Fibroblast of the conjunctiva (primary cell): ENCODE measurements at regions not wholly inside any gene's neighbourhood (a gene's known extent, or its start where the extent isn't known, plus 50 kb on each side); places are given as distances from the start of the nearest gene placed in this dataset.
A peak's percentile ranks its signal among the peaks of the same experiment; 100 is the strongest.
"Not testable (repeated sequence)": the region's sequence is repeated elsewhere in the genome, so short reads cannot be mapped to it uniquely, and the experiment has no call there.

ENCODE experiments used
- DNase-seq: peaks from one replicate; pipeline ENCODE4 v3.0.0-alpha.2; 2010; ENCODE audit warnings: low read depth

DNA sequence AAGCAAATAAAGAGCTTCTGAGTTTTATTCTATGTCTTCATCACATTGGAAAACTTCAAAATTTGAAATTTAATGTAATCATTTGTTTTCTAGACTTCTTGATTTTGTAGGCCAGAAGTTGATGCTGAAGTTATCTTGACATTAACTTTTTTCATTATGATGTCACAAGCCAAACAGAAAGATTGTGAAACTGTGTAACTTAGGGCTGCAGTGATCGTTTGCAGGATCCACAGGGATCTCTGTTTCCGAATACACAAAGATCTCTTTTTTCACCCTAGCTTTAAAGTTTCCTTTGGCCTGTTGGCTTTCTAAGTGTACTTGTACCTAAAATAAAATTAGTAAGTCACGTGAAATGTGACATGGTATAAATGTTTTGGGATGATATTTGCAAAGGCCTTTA is 594.9 kb upstream of the CDH2 start:
- no peak for DNase-seq

DNA sequence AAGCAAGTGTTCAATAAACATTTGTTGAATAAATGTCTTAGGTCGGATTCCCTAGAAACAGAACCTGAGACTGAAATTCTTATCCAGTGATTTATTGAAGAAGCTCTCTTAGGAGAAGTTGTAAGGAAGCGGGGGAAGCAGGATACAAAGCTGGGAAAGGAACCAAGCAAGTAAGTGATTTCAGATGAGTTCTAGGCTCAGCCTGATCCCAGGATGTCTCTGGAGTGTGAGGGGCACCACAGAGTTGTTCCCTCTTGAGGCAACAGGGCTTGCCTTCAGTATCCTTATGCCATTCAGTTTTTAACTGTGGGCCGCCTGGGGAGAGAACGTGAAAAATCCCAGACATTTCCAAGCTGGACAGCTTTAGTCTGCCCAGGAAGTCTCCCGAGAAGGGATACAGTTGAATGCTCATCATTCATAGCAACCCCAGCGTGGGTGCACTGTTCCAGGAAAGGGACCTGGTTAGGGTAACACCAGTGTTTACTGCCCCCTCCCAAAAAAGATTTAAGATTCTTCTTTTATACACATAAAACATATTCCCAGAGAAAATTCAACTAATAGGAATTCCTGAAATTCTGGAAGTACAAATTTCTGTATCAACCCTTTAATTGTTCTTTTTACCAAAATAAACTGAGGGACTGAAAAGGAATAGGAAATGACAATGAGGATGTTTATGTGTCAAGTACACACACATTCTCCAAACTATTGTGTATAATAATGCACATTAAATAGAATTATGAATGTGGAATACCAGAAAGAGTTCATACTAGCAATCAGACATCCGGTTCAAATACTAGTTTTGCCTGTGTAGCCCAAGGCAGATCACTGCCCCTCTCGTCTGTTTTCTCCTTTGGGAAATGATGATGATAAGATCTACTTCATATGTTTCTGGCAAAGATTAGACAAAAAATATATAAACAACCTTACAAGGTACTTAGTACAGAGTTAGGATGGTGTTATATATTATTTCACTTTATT is 592.1 kb upstream of the CDH2 start:
- DNase-seq: no peak

DNA sequence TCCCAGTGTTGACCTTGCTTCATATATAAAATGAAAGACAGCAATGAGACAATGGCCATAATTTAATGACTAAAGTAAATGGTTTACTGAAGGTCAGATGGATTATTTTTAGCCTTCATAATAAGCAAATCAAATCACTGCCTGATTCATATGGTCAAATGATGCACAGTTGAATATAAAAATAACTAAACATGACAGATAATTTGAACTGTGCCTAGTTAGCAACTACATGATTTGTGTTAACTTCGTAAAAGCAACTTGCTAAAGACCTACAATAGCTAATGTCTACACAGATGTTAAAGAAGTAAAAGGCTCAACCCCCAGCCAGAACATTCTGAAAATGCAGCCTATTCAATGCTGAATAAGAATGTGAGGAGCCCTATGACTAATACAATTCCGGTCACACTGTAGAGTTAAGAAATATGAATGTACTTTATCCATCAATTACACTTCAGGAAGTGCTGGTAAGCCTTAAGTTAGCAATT is 590.8 kb upstream of the CDH2 start:
- DNase-seq: no peak

DNA sequence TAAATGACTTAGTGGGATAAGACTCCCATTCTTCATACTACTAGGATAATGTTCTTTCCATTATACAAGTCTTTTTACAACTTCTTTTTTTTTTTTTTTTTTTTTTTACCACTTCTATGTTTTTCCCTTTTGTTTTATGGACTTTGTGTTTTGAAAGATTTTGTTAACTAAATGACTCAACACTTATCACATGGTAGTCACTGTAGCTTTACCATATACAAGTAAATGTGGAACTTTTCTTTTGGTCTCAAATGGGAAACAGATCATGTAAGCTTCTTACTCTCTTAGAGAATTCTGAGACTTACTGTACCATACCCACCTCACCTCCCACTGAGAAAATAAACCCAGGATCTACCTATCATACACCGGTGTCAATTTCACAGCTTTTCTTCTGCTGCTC is 590.3 kb upstream of the CDH2 start:
- DNase-seq: no peak

DNA sequence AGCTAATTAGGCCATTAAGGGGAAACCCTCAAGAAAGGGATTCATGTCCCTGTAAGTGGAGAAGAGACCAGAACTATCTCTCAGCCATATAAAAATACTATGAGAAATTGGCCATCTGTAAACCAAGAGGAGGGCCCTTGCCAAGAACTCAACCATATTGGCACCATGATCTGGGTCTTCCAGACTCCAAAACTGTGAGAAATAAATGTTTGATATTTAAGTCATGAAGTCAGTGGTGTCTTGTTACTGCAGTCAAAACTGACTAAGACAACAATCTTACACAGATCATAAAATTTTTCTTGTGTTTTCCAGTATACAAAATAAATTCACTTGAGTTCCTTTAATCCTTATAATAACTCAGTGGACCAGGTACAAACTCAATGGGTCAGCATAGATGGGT is 589.8 kb upstream of the CDH2 start:
- no peak for DNase-seq

DNA sequence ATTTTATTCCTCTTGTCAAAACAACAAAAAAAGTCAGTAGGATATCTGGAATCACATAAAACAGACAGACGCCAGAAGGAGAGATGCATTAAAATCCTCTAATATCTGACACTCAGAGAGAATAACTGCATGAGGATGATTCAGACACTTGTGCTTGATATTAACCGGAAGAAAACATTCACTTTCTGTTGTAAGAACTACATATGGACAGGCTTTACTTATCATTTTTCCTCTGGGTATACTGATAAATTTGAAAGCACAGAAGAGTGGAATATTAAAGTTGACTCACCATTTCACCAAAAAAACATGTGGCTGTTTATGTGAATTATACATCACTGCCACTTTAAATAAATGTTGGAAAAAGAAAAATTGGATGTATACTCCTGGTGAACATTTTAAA is 589.1 kb upstream of the CDH2 start:
- no peak for DNase-seq

DNA sequence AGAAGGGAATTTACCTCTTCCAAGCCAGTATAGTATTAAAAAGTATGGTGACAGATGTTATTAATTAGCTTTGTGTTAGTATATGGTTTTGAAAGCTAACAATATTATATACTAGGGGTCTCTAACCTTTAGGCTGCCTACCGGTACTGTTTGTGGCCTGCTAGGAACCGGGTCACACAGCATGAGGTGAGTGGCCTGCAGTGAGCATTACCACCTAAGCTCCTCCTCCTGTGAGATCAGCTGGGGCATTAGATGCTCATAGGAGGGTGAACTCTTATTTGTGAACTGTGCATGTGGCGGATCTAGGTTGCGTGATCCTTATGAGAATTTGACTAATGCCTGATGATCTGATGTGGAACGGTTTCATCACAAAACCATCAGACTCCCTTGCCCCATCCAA is 583.4 kb upstream of the CDH2 start:
- DNase-seq: no peak

DNA sequence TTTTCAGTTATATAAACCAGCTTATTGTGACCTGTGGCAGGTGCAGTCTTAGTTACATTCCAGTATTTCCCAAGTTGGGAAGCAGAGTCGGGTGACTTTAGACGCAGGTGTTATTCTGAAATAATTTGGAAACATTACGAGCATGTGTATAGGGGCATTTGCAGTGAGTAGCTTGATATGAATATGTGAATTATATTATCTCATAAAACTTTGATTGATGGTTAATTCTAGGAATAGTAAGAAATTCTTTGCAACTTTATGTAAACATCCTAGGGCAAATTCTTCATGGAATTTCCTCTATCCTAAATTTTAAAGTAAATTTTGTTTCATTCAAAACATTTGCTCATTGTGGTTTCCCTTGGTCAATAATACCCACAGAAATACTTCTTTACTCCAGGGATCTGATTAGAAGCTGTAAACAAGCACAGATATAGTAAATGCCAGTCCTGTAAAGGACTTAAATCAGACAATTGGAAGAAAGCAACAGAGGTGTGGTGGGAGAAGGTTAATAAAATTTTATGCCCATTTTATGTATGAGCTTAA is 580.6 kb upstream of the CDH2 start:
- DNase-seq: no peak

DNA sequence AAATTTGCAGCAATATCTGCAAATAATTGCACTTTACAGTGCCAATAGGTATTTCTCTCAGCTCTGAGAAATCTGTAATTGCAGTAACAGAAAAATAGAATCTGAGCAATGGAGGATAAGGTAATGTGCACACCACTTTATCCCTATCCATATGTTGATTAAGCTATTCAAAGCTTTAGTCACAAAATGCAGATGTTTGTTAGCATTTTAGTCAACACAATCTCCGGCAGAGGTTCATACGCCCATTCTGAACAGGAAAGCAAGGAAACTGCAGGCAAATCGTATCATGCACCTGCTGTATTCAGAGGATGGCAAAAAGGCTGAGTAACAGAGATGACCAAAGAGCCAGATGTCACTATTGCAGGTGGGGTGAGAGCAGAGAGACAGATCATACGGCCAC is 566.2 kb upstream of the CDH2 start:
- no peak for DNase-seq

DNA sequence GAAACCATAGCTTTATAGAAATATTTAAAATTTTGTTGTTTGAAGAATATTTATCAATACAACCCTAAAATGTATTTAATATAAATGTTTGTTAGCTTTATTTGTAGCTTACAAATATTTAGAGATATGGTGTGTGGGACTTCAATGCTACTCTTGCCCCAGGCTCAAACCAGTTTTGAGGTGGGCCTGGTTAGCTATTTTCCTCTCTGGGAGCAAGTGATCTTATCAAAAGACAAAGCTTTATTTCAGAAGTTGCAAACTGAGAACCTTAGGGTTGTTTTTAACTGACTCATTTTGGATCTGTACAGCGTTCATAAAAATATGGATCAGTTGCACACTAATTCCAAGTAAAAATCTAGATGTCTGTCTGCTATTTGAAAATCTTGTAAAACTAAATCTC is 563.6 kb upstream of the CDH2 start:
- no peak for DNase-seq

DNA sequence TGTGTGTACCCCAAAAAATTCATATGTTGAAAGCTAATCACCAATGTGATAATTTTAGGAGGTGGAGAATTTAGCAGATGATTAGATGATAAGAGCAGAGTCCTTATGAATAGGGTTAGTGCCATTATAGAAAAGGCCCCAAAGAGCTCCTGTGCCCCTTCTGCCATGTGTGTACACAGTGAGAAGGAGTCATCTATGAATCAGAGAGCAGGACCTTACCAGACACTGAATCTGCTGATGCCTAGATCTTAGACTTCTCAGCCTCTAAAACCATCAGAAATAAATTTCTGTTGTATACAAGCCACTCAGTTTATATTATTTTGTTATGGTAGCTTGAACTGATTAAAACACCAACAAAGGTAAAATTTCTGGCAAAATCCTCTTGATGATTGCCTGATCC is 560.0 kb upstream of the CDH2 start:
- no peak for DNase-seq

DNA sequence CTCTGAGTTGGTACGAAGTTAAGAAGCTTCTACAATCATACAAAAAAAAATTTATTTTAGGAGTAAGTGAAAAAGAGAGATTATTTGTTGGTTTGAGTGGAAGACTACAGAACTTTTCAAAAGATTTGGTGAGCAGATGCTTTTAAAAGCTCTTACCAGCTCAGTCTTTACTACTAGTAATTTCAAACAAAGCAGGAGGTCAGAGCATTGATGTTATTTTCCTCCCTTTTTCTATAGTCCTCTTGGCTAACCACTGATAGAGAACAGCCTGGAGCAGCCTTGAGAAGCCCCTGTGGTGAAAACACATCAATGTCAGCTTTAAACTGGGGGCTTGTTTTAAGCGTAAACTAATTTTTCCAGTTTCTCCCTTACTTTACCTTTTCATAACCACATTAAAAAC is 559.3 kb upstream of the CDH2 start:
- no peak for DNase-seq

DNA sequence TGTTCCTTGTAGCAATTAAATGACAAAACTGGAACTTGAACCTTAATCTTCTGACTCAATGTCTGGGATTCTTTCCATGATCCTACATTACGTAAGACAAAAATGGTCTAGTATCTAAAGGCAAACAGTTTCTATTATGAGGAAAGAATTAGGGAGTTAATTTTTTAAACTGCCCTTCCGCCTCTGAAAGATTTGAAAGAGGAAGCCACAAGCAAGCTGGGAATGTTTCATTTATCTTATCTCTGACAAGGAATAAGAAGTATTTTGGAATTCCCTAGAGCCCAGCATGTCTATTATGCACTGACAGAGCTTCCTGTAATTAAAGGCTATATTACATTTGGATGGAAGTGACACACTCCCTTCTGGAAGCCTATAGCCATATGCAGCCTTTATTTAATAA is 558.8 kb upstream of the CDH2 start:
- peak; percentile 14 for DNase-seq

DNA sequence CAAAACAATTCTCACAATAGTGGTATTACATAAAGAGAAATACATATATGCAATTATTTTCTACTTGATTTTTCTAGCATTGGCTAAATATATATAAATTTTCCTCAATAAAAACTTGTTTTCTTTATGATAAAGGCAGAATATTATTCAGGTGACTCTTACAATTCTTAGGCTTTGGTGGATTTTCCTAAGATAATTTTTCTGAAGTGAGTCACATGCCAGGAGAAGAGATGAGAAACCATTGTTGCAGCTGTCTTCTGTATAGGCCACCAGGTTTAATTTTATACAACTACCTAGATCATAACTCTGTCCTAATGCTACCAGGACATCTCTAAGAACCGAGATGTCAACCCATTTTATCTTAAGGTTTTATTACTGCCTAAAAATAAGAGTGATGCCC is 552.4 kb upstream of the CDH2 start:
- DNase-seq: no peak

DNA sequence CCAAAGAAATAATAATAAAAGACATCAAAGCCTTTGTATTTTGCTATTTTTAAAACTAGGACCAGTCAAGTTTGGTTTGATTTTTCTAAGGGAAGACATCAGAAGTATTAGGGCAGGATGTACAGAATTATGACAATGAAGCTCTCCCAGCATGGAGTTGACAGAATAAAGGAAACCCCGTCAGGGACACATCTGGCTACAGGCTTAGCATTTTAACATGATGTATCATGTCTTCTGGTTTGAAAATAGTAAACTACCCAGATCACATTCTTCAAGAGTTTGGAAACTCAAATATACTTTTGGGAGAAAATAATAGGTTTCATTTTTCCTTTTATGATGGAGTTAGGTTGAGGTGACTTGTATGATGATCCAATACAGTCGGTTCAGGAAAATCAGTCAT is 552.0 kb upstream of the CDH2 start:
- no peak for DNase-seq

DNA sequence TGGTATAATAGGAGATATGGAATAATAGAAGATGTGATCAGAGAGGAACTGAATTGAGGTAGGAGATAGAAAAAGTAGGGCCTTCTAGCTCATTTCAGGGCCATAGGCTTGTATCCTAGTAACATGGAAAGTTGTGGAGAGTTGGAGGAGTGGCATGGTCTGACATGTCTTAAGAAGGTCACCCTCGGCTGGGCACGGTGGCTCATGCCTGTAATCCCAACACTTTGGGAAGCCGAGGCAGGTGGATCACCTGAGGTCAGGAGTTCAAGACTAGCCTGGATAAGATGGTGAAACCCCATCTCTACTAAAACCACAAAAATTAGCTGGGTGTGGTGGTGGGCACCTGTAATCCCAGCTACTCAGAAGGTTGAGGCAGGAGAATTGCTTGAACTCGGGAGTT is 550.3 kb upstream of the CDH2 start:
- DNase-seq: not testable (repeated sequence)

DNA sequence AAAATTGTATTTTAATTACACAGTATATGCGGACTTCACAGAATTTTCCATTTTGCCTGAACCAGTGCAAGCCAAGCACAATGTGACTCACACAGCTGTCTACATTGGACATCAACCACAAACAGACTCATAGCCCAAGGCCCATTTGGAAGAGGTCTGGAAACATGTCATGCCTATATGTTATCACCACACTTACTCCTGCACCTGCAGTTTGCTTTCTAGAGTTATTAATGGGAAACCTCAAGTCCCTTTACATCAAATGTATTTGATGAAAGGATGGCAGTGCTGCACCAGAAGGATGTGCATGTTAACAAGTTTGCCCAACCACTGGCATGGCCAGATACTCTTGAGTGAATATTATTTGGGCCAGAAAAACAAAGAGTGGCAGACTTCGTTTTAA is 548.9 kb upstream of the CDH2 start:
- no peak for DNase-seq

DNA sequence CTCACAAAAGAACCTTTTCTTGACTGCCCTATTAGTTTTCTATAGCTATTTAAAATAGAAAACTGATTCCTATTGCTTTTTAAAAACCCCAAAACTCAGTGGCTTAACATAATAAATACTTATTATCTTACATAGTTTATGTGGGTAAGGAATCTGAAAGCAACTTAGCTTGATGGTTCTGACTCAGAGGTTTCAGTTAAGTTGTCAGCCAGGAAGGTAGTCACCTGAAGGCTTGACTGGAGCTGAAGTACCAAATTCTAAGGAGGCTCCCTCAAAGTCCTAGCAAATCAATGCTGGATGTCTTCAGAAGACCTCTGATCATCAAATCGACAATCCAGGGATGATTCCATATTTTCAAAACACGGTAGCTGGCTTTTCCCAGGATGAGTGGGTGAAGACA is 546.6 kb upstream of the CDH2 start:
- no peak for DNase-seq

DNA sequence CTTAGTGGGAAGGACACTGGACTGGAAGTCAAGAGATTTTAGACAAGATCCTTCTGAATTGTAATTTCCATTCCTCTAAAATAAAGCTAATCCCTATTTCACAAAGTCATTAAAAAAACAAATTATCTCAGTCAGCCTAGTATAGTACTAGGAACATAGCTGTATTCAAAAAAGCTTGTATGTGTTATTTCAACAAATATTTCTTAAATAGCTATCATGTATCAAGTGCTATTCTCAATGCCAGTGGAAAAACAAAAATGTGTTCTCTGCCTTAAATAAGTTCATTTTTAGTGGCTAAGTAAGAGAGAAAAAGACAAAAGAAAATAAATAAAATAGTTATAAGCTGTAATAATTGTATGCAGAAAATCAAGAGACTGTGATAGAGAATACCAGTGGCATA is 541.8 kb upstream of the CDH2 start:
- no peak for DNase-seq

DNA sequence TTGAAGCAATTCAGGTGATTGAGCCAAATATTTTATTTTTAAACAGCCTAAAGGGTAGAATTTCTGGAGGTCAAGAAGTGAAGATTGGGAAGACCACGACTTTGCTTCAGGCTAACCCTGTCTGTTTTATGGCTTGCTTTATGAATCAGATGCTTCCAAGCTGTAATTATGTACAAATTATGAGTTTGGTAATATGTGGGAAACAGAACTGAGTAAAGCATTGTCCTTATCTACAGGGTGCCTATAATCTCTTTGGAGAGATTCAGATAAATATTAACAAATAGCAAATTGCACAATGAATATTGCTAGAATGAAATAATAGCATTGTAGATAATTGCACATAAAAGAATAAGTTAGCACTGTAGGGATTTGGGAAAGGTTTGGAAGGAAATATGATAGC is 539.4 kb upstream of the CDH2 start:
- no peak for DNase-seq

DNA sequence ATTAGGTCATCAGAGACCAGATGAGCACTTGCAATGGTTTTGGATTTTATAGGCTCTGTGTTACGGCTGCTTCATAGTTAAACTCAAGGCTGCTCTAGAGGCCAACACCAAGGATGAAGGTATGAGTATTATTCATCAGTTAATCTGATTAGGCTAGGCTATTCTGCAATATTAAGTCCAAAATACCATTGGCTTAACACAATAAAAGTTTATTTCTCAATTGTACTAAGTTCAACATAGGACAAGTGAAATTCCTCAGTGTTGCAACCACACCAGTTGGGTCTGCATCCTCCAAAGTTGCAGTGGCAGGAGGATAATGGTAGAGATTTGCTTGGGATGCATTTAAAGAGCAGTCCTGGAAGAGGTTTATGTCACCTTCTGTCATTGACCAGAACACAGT is 538.3 kb upstream of the CDH2 start:
- DNase-seq: no peak

DNA sequence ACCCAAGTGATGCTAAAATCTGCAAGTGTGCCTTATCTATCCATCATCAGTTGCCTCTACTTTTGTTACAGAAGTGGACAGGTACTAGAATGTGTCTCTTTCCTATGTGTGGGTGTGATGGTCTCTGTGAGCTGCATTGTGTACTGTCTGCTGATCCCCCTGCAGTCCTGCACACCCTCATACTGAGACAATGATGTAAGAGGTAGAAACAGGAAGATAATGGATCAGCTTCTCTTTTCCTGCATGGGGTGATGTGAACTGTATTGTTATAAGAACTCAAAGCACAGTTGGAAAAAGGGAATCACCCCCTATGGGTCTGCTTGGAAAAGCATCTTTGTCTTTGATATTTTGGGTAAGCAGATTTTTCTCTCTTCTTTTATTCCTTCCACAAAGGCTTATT is 537.6 kb upstream of the CDH2 start:
- no peak for DNase-seq

DNA sequence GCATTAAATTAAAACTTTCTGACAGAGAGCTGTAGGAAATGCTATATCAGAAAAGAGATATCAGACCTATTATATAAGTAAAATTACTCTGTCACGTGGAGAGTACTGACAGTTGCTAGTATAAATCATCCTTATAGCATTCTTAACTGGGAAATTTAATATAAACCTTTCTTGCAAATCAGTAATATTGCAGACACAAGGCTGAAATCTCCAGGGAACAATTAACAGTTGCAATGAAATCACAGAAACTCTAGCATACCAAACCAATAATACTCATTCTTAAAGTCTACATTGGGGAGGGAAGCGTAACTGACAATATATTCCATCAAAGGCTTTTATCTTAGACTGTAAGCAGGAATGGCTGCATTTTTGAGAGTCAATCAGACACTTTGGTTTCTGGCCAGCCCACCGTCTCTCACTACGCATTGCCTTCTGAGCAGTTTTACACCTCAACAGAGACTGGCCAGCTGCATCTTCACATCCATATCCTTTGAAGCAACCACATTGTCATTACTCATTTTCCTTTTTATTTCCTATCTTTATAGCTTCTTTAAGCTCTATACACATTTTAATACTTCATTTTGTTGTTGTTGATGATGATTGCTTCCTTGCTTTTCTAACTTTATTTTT is 536.0 kb upstream of the CDH2 start:
- no peak for DNase-seq
